Left renal pelvis (tissue), 4 donors: ENCODE measurements at regions not wholly inside any gene's neighbourhood (a gene's known extent, or its start where the extent isn't known, plus 50 kb on each side); places are given as distances from the start of the nearest gene placed in this dataset.
"Not testable (repeated sequence)": the region's sequence is repeated elsewhere in the genome, so short reads cannot be mapped to it uniquely, and the experiment has no call there.

Experiments used
- DNase-seq, 4 donors: peaks; one replicate each; pipeline ENCODE4 v3.0.0-alpha.2; 2013; ENCODE audit warnings: low read depth in 4 of 4, low spot score in 3 of 4

- DNase-seq, result no peak
These were observed 959.9 kb upstream of the ADGRL4 start for GRCh38 chr1:79966438-79966837.

GRCh38 chr1:79959635-79960034 lies 953.1 kb upstream of the ADGRL4 start:
- no peak for DNase-seq

- DNase-seq, result no peak
These were observed 949.4 kb upstream of the ADGRL4 start for GRCh38 chr1:79955966-79956365.

- DNase-seq, result no peak
These were observed 944.0 kb upstream of the ADGRL4 start for GRCh38 chr1:79950511-79950910.

- DNase-seq, result no peak
These were observed 938.9 kb upstream of the ADGRL4 start for GRCh38 chr1:79945391-79945790.

GRCh38 chr1:79929356-79929755 lies 922.8 kb upstream of the ADGRL4 start:
- DNase-seq, result no peak

- DNase-seq, result no peak
These were observed 922.4 kb upstream of the ADGRL4 start for GRCh38 chr1:79928901-79929300.

- no peak for DNase-seq
These were observed 914.6 kb upstream of the ADGRL4 start for GRCh38 chr1:79920960-79921669.

- no peak for DNase-seq
These were observed 908.4 kb upstream of the ADGRL4 start for GRCh38 chr1:79914896-79915295.

GRCh38 chr1:79912813-79913212 lies 906.3 kb upstream of the ADGRL4 start:
- DNase-seq, result no peak

GRCh38 chr1:79903321-79903720 lies 896.8 kb upstream of the ADGRL4 start:
- DNase-seq, result peak in 1 of 4 donors; percentile 5

GRCh38 chr1:79902418-79902817 lies 895.9 kb upstream of the ADGRL4 start:
- DNase-seq, result no peak

- DNase-seq, result no peak
These were observed 893.4 kb upstream of the ADGRL4 start for GRCh38 chr1:79899914-79900313.

GRCh38 chr1:79896140-79896539 lies 889.6 kb upstream of the ADGRL4 start:
- DNase-seq, result no peak

GRCh38 chr1:79895573-79895972 lies 889.0 kb upstream of the ADGRL4 start:
- no peak for DNase-seq

GRCh38 chr1:79894129-79894528 lies 887.6 kb upstream of the ADGRL4 start:
- not testable (repeated sequence) for DNase-seq

GRCh38 chr1:79887059-79887458 lies 880.5 kb upstream of the ADGRL4 start:
- DNase-seq, result no peak

GRCh38 chr1:79885101-79885500 lies 878.6 kb upstream of the ADGRL4 start:
- no peak for DNase-seq

- DNase-seq, result no peak
These were observed 870.6 kb upstream of the ADGRL4 start for GRCh38 chr1:79877086-79877485.

- no peak for DNase-seq
These were observed 868.7 kb upstream of the ADGRL4 start for GRCh38 chr1:79875187-79875586.

GRCh38 chr1:79874289-79874688 lies 867.8 kb upstream of the ADGRL4 start:
- no peak for DNase-seq

- no peak for DNase-seq
These were observed 852.9 kb upstream of the ADGRL4 start for GRCh38 chr1:79859212-79859948.
